Calu3 (cell line): ENCODE measurements at regions not wholly inside any gene's neighbourhood (a gene's known extent, or its start where the extent isn't known, plus 50 kb on each side); places are given as distances from the start of the nearest gene placed in this dataset.
A peak's percentile ranks its signal among the peaks of the same experiment; 100 is the strongest.

Source experiments
- BruUV-seq: library from RNA; stranded (reverse); fragments of 400-500 nt; replicated peaks from 2 replicates; lab custom pipeline; 2021; lab: Mats Ljungman, UMichigan
- CTCF ChIA-PET: fragments of 300-600 bp; sonication (Branson Sonifier 250); formaldehyde crosslinking; loops from one replicate; lab custom pipeline; 2022; ENCODE audit warnings: antibody characterized with exemption; lab: Charles Lee
- DNase-seq: peaks from one replicate; pipeline ENCODE4 v3.0.0; 2022
- H3K27ac Mint-ChIP-seq: one replicate; pipeline ENCODE4 v1.8.0; 2022; ENCODE audit warnings: mixed read lengths; ENCODE audit not compliant: unreplicated experiment
- H3K27me3 Mint-ChIP-seq: one replicate; pipeline ENCODE4 v1.8.0; 2022; ENCODE audit warnings: mixed read lengths; ENCODE audit not compliant: unreplicated experiment
- H3K36me3 Mint-ChIP-seq: one replicate; pipeline ENCODE4 v1.8.0; 2022; ENCODE audit warnings: mild to moderate bottlenecking, moderate library complexity, mixed read lengths; ENCODE audit not compliant: insufficient read depth, unreplicated experiment
- H3K4me1 Mint-ChIP-seq: one replicate; pipeline ENCODE4 v1.8.0; 2022; ENCODE audit warnings: mild to moderate bottlenecking, low read depth, mixed read lengths; ENCODE audit not compliant: unreplicated experiment
- H3K4me3 Mint-ChIP-seq: one replicate; pipeline ENCODE4 v1.8.0; 2022; ENCODE audit warnings: mild to moderate bottlenecking, low read depth, moderate library complexity, mixed read lengths; ENCODE audit not compliant: unreplicated experiment
- H3K9me3 Mint-ChIP-seq: one replicate; pipeline ENCODE4 v1.8.0; 2022; ENCODE audit warnings: low read depth, mixed read lengths; ENCODE audit not compliant: unreplicated experiment
- intact Hi-C: fragments of 100-400 bp; cut with micrococcal nuclease; formaldehyde crosslinking; loops from one replicate; pipeline ENCODE4 v1.10.0; 2022; ENCODE audit not compliant: unreplicated experiment
- TF ChIP-seq, protein P1 (sequence below): fragments of 200-600 bp; IDR thresholded peaks from one replicate; pipeline ENCODE4 v1.8.0; 2022; ENCODE audit warnings: antibody characterized with exemption; ENCODE audit not compliant: unreplicated experiment

DNA sequence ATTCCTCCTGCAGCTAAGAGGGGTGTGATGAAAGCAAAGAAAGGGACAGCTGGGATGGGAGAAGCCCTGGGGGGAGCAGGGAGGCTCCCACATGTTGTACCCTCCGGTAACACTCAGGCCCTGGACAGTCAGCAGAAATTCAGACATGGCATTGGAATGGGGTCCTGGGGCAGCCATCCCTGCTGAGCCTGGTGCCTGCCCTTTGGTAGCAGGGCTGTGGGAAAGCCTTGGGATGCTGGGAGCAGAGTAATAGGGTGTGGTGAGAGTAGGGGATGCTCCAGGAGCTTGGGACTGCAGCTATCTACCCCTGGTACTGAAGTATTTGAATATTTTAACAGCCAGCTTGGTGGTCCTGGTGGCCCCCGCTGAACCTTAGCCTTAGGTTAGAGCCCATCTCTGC is 56.8 kb downstream of the FAM241B start:
- TF ChIP-seq, protein P1, sequence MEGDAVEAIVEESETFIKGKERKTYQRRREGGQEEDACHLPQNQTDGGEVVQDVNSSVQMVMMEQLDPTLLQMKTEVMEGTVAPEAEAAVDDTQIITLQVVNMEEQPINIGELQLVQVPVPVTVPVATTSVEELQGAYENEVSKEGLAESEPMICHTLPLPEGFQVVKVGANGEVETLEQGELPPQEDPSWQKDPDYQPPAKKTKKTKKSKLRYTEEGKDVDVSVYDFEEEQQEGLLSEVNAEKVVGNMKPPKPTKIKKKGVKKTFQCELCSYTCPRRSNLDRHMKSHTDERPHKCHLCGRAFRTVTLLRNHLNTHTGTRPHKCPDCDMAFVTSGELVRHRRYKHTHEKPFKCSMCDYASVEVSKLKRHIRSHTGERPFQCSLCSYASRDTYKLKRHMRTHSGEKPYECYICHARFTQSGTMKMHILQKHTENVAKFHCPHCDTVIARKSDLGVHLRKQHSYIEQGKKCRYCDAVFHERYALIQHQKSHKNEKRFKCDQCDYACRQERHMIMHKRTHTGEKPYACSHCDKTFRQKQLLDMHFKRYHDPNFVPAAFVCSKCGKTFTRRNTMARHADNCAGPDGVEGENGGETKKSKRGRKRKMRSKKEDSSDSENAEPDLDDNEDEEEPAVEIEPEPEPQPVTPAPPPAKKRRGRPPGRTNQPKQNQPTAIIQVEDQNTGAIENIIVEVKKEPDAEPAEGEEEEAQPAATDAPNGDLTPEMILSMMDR: no peak
- peak overlapping the region; percentile 95 for H3K27ac Mint-ChIP-seq
- no peak for DNase-seq
- no peaks in the 10 kb centered on the region for H3K27me3 Mint-ChIP-seq
- no peaks in the 10 kb centered on the region for H3K9me3 Mint-ChIP-seq
- CTCF ChIA-PET: interaction anchor here (0.9 to 2.5 kb wide), 6 partner anchors 9 to 263 kb away, joined by 3 to 12 read pairs (median 4); no protein-coding TSS in a partner anchor
- no TSS peak for BruUV-seq
- peaks cover 35% of the 10 kb centered on the region for H3K36me3 Mint-ChIP-seq
- H3K4me3 Mint-ChIP-seq: no peak overlapping the region
- intact Hi-C loops: no loop called here
- peaks cover 51% of the 10 kb centered on the region for H3K4me1 Mint-ChIP-seq

DNA sequence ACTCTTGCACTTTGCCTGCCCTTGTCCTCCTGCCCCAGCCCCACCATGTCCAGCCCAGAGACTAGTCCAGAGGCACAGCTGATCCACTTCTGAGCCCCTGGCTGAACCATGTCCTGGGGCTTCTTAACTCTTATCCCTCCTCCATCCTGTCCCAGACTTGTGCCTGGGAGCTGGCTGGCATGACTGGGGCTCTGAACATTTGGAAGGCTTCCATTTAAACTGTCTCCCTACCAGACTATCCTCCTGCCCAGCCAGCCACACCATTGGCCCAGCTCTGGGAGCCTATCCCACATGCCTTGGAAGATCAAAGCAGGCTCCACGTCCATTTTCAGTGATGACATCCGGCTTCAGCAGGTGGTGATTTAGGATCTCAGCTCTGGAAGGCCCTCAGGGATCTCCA is 57.4 kb downstream of the FAM241B start:
- H3K9me3 Mint-ChIP-seq: no peaks in the 10 kb centered on the region
- DNase-seq: no peak
- H3K4me3 Mint-ChIP-seq: no peak overlapping the region
- CTCF ChIA-PET: interaction anchor here (0.9 to 2.5 kb wide), 2 partner anchors 8 to 43 kb away, joined by 3 to 12 read pairs; no protein-coding TSS in a partner anchor
- peaks cover 49% of the 10 kb centered on the region for H3K4me1 Mint-ChIP-seq
- TF ChIP-seq, protein P1: no peak
- H3K27me3 Mint-ChIP-seq: no peaks in the 10 kb centered on the region
- peak overlapping the region; percentile 95 for H3K27ac Mint-ChIP-seq
- BruUV-seq: no TSS peak
- intact Hi-C loops: no loop called here
- H3K36me3 Mint-ChIP-seq: peaks cover 35% of the 10 kb centered on the region

DNA sequence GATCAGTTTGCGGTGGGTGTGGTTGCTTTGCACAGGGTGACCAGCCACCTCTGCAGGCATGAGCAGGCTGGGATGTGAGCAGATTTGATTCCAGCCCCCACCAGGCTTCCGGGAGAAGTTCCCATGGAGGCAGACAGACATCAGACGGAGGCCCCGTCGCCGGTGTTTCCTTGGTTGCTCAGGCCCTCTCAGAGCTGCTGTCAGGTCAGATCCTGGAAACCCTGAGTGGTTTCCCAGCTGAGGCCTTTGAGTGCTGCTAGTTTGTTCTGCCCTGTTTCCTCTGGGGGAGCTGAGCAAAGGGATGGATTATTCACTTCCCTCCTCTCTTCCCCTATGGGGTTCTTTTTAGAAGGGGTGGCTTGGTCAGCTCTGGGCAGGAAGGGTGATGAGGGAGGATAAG is 62.2 kb downstream of the FAM241B start:
- TF ChIP-seq, protein P1: no peak
- Mint-ChIP-seq H3K4me3 (no peak overlapping the region), H3K4me1 (peaks cover 17% of the 10 kb centered on the region), H3K36me3 (peaks cover 1% of the 10 kb centered on the region), H3K9me3 (no peaks in the 10 kb centered on the region), H3K27me3 (no peaks in the 10 kb centered on the region), H3K27ac (no peak overlapping the region)
- intact Hi-C loops: no loop called here
- no peak for DNase-seq
- BruUV-seq: no TSS peak
- CTCF ChIA-PET: interaction anchor here (0.6 to 0.7 kb wide), 2 partner anchors 135 to 266 kb away, joined by 3 to 5 read pairs; no protein-coding TSS in a partner anchor

DNA sequence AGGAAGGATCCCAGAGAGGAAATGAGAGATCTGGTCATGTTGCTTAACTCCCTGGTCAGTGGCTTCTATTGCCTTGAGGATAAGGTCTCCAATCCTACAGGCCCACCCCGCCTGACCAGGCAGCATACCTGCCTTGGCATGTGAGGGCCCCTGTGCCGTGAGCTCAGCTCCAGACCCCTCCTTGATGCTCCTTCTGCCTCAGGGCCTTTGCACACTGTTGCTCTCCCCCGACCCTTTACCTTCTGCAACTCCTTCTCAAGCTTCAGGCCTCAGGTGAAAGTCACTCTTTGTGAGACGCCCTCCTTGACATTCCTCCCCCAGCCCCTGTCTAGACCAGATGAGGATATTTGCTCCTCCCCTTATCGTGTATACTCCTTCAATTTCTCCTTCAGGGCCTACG is 62.8 kb downstream of the FAM241B start:
- DNase-seq: no peak
- TF ChIP-seq, protein P1: no peak
- Mint-ChIP-seq H3K4me3 (no peak overlapping the region), H3K4me1 (peaks cover 12% of the 10 kb centered on the region), H3K9me3 (no peaks in the 10 kb centered on the region), H3K27ac (no peak overlapping the region), H3K27me3 (peaks cover under 1% of the 10 kb centered on the region), H3K36me3 (no peaks in the 10 kb centered on the region)
- CTCF ChIA-PET: no interaction called here
- intact Hi-C loops: no loop called here
- no TSS peak for BruUV-seq
